ENCODE measurements at regions not wholly inside any gene's neighbourhood (a gene's known extent, or its start where the extent isn't known, plus 50 kb on each side); places are given as distances from the start of the nearest gene placed in this dataset.
"Not testable (repeated sequence)": the region's sequence is repeated elsewhere in the genome, so short reads cannot be mapped to it uniquely, and the experiment has no call there.

DNA sequence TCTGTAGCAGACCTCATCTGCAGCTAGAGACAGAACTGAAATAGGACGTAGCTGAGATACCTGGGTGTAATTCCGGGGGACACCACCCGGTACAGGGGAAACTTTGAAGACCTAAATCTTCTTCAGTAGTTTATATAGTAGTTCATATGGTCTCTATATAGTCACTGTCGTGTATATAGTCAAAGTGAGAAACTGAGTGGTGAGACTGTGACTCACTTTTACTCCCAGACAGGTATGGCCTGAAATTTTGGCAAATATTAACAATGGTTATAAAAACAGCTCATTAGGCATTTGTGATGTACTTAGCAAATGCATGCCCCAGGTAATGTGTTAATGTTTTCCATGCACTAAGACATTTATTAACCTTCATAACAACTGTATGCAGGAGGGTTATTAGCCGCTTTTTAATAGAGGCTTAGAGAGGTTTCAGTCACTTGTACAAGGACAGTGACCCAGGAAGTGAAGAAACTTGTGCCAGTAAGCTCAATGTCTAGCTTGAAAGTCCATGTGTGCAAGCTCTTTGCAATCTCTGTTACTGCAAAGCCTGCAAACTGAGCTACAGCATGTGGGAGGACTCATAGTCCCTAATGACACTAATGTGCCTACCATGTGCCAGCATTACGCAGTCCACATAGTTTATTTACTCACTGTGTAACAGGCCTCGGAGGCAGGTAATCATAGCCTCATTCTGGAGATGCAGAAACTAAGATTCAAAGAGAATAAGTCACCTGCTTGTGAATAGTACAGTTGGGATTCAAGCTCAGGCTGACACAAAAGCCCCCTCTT, 165.4 kb upstream of the CHD6 start:
- no peak for DNase-seq

DNA sequence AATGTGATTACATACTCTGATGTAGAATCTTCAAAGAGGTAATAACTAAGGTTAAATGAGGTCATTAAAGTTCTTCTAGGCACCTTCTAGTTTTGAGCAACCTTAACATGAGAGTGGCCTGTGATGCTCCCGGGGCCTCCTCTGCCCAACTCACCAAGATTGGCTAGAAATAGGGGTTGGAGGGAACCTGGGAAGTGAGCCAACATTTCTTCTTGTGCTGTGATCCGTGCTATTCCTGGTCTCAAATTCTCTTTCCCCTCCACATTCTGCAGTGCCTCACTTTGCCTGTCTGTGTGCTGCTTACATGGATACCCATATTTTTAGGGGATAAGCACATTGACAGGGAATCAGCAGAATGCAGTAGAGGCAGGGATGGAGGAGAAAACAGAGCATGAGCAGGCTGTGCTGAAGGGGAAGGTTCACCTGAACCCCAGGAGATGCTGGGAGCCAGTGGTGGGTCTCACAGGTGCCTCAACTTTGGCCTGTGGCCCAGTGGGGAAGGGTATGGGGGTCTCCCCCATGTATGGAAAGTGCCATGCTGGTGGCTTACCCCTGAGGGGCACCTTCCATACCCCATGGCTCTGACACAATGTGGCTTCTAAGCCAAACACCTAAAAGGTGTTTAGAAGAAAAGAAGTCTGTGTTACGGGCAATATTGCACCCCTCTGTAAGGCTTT, 164.7 kb upstream of the CHD6 start:
- no peak for DNase-seq

DNA sequence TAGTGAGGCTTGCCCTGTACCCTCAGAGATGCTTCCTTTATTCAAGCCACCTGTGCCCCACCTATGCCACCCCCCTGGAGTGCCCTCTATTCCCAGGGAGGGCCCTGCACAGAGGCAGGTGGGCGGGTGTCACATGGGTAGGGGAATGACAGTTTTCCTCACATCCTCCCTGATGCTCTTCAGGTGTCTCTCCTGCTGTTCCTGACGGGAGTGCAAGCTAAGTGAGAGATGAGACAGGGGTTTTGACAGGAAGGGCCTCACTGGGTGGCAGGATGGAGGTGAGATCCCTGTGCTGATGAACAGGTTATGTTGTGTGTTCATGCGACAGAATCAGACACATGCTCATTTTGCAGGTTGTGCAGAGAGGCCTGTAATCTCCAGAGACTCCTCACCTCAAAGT, 164.1 kb upstream of the CHD6 start:
- no peak for DNase-seq

DNA sequence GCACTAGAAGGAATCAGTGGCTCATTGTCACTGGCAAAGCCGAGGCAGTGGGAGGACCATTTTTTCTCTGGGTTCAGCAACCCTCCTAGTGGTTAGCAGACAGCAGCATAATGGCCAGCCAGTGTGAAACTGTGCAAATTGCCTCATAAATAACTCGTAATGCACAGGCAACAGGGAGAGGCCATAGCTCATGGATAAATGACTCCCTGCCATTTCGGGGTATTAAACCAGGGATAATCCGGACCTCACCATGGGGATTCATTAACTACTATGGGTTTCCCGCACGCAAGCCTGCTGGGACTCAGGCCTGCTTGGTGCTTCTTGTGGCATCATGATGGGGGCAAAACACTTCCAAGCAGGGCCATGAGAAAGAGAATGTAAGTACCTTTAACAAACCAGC, 158.2 kb upstream of the CHD6 start:
- no peak for DNase-seq

DNA sequence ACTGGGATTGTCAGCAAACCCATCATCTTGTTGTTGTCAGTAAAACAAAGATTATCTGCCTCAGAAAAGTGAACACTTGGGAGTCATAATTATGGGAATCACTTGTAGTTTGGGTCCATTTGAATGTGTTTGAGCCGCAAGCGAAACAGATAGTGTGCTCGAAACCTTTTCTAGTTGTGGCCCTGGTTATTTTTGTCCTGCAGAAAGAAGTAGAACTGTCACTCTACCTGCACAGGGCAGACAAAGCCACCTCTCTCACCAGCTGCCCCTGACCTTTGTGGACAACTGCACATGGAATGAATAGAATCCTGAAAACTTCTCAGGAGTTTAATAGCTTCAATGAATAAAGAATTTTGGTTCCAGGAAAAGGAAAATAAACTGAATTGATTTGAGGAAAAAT, 156.1 kb upstream of the CHD6 start:
- DNase-seq: no peak

DNA sequence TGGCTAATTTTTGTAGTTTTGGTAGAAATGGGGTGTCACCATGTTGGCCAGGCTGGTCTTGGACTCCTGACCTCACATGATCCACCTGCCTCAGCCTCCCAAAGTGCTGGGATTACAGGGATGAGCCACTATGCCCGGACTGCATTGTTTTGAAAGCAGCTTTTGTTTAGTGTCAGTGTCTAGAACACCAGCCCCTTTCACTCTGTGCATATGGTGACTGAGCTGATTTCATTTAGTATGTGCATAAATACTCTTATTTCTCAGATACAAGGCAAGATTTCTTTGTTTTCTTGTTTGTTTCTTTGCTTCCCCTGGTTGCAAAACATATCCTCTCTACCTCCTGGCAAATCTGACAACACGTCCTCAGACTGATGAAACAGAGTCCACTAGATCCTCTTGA, 152.8 kb upstream of the CHD6 start:
- DNase-seq: no peak

DNA sequence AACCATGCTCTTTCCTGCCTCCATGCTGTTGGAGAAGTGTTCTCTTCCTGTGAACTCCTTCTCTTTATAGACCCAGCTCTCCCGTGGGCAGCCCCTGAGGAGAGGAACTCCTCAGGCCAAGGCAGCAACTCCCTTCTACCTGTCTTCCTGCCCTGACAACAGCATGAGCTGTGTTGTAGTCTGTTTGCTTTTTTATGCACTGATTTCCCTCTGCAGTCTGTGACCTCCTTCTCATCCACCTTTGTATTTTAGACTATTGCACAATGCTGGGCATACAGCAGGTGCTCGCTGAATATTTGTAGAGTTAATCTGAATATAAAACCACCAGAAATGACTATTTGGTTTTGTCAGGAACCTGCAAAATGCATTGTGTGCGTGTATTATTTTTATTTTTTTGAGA, 152.2 kb upstream of the CHD6 start:
- DNase-seq: no peak

DNA sequence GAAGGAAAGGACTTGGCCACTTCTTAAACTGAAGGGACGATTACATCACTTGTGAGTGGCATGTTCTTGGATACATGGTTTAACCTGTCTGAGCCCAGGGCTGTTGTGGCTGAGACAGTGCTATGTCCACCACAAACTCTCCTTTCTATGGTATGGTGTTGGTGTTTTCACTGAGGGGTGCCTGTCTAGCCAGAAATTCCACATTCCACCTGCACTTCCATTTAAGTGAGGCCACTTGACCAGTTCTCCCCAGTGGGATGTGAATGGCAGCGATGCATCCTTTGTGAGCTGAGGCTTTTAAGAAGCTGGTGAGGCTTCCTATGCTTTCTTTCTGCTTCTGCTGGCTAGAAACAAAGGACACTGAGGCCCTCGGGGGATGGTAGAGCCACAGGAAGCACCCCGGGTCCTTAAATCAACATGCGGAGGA, 151.4 kb upstream of the CHD6 start:
- DNase-seq: no peak

DNA sequence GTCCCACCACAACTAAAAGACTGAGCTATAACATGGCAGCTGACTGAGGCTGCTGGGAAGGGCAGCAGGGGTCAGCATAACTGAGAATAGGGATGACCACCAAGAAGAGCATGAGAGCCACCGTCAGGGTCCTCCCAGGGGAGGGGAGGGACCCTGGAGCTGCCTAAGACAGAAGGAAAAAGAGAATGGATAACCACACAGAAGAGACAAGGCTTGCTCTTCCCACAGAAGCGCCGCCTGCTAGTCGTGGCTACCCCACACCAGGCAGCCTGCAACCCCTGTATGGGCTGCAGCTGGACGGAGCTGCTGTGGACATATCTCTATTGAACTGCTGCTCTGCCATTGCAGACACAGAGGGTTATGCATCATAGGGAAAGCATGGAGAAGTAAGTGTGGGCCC, 132.0 kb upstream of the CHD6 start:
- no peak for DNase-seq

DNA sequence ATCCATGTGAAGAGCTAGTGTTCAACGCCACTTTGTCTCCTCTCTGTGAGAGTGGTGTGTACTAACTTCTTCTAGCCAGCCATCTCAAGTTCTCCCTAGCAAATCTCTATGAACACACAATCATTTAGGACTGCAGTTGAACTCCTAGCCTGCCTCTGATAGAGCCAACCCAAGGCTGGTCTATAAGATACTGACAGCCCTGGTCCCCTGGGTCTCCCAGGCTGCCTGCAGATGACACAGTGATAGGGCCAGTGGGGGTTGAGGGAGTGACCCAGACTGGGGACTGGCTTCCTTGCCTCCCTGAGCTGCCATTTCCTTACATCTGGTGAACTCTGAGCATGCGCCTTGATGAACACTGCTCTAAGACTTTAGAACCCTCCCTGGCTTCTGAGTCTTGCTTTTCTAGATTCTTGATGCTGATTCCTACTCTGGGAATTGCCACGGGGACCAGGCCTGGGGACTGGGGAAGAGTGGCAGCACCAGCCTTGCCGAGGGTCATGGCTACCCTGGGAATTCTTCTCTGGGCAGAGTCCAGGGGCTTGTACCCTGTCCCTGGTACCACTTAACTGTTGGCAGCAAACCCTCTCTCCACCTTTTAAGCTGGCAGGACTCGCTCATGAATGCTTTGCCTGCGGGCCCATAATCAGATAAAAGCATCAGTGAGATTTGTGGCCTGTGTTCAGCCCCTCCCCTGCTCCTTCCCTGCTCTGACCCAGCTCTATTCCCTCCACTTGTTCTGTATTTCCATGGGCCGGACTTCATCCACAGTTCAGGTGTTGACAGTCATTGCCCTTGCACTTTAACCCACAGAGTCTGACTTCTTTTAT, 130.8 kb upstream of the CHD6 start:
- DNase-seq: no peak

DNA sequence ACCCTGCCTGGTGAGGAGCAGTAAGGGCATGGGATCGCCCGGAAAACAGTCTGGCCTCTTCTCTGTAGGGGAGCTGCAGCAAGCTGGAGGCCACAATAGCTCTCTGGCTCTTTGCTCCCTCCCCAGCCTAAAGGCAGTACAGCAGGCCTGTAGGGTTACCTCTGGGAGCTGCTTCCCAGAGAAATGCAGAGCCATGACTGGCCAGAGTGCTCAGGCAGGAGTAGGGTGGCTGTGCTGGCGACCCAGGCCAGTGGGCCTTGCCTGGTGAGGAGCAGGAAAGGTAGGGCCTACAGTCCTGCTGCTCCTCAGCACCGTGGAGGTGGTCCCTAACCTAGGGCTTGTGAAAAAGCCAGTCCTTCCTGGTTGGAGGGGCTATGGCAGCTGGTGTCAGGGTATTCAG, 129.9 kb upstream of the CHD6 start:
- no peak for DNase-seq

DNA sequence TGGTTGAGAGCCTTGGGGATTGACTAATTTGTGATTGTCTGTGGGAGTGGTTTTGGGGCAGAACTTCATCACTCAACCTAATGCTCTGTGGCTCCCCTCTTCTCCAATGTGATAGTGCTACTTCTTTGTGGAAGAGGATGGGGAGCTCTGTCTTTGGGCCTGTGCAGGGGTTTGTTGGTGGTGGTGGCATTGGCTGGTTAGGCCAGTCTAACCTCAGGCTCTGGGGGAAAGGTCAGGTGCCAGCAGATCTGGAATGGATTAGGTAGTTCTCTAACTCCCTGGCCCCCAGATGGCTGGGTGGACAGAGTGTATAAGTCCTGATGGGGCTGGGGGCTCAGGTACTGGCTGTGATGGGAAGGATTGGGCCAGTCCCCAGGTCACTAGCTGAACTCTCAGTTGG, 129.0 kb upstream of the CHD6 start:
- DNase-seq: no peak

DNA sequence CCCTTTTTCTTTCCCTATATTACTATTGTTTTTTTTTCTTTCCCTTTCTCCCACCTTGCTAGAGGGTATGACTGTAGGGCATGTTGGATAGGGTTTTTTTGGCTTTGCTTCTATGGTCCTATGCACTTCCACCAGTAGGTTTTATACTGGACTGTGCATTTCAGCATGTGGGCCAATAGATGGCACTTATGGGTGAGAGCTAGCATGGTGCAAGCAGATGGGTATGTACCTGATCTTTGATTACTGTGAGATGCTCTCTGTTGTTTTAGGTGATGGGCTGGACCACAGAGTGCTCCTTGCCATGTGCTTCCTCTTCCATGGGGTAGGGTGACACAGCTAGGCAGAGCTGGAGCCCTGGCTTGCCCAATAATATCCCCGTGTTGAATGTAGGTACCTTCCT, 128.5 kb upstream of the CHD6 start:
- no peak for DNase-seq

DNA sequence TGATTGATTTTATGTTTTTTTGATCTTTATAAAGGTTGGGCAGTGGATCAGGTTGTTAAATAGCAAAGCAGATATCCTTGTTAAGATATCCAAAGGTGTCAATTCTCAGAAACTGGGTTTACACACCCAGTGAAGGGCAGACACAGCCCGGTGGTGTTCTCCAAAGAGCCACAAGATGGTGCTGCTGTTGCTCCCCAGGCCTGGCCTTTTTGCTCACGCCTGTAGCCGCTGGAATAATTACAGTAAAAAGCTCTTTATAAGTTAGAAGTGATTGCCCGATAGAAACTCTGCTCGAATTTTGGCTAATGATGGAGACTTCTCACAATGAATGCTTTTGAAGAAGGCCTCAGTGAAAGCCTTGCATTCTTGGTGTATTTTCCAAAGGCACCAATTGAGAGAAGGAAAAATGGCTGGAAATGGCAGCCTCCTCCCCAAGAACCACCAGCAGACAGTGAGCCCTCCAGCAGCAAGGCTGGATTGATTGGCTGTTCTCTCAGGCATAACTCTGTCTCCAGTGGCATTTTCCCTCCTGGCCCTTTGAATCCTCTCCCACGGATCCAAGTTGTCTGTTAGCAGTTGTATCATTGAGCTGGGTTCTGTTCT, 120.5 kb upstream of the CHD6 start:
- peak in 3 of 5 donors; percentile 3 to 22 (median 4) for DNase-seq

DNA sequence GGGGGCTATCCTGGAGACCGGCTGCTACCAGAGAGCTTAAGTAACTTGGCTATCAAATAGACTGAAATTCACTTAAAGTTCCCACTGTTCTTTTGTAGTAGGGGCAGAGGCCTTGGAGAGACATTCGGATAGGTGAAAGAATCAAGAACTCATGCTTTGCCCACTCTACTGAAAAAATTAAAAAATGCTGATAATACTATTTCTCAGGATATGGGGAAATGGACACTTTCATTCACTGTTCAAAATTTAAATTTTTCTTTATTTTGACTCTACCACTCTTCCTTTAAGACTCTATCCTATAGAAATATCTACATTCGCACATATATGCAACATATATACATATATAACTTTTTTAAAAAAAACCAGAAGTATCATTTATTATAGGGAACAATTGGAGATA, 117.8 kb upstream of the CHD6 start:
- no peak for DNase-seq

DNA sequence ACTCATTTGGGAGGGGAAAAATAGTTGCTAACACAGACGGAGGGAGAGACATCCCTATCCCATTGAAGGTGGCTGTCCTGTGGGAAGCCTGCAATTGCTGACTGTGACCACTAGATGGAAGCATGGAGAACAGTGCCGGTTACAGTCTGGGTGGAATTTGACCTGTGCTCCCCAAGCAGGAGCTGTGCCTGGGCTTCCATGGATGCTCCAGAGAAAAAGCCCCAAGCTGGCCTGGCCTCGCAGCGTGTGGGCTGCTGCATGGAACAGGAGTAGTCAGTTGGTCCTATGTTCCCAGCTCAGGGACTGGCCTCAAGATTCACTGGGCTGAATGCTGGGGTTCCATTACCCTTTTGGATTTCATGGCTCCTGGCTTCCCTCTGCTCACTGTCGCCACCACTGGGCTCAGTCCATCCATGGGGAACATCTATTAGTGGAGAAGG, 116.3 kb upstream of the CHD6 start:
- peak in 3 of 5 donors; percentile 2 to 9 (median 8) for DNase-seq

DNA sequence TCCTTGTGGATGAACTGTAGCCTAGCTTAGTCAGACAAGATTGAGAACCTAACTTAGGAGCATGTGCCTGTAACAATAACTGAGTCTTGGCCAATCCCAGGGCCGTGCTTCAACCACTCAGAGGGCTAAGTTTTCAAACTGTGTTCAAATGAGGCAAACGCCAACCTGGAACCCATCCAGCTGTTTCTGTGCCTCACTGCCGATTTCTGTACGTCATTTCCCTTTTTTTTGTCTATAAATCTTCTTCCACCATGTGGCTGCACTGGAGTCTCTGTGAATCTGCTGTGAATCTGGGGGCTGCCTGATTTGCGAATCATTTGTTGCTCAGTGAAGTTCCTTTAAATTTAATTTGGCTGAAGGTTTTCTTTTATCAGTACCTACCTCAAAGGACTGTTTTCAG, 115.0 kb upstream of the CHD6 start:
- no peak for DNase-seq

DNA sequence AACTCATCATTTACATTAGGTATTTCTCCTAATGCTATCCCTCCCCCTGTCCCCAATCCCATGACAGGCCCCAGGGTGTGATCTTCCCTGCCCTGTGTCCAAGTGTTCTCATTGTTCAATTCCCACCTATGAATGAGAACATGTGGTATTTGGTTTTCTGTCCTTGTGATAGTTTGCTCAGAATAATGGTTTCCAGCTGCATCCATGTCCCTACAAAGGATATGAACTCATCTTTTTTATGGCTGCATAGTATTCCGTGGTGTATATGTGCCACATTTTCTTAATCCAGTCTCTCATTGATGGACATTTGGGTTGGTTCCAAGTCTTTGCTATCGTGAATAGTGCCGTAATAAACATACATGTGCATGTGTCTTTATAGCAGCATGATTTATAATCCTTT, 113.0 kb upstream of the CHD6 start:
- DNase-seq: not testable (repeated sequence)

DNA sequence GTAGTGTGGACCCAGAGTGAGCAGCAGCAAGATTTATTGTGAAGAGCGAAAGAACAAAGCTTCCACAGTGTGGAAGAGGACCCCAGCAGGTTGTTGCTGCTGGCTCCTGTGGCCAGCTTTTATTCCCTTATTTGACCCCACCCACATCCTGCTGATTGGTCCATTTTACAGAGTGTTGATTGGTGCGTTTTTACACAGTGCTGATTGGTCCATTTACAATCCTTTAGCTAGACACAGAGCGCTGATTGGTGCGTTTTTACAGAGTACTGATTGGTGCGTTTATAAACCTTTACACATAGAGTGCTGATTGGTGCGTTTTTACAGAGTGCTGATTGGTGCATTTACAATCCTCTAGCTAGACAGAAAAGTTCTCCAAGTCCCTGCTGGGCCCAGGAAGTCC, 109.5 kb upstream of the CHD6 start:
- DNase-seq: not testable (repeated sequence)

DNA sequence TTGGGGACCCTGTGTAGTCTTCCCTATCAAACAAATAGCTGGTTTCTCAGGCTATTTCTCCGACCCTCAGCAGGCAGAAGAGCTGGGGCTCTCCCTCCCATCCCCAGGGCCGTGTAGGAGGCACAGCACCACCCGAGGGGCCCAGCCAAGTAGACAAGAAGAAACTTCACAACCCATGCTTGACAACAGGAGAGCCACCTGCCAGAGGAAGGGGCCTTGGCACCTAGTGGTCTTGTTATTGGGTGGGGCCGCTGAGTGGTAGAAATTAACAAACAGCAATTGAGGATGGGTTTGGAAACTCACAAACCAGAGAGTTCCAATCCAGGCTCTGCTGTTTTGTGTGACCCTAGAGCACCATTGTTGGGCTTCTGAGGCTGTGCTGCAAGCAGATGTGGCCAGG, 108.5 kb upstream of the CHD6 start:
- DNase-seq: no peak

DNA sequence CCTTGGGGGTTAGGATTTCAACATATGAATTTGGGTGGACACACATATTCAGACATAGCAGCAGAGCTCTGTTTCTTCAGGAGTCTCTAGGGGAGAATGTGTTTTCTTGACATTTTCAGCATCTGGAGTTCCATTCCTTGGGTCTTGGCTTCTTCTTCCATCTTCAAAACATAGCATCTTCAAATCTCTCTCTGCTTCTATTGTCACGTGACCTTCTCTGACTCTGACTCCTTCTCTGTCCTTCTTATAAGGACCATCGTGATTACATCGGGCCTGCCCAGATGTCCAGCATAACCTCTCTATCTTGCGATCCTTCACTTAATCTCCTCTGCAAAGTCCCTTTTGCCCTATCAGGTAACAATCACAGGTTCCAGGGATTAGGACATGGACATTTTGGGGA, 101.0 kb upstream of the CHD6 start:
- DNase-seq: no peak

DNA sequence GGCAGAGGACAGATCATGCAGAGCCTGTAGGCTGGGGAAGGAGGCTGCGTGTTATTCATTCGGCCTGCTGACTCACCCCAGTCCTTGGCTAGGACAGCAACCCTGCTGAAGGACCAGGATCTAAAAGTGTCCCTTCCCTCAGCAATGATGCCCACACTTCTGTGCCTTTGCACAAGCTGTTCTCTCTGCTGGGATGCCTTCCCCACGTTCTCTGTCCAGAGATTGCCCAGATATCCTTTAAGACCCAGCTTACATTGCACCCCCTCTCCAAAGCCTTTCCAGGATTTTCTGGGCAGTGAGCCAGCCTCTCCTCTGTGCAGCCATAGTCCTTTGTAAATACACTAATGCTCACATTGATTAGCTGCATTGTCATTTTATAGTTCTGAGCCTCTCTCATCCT, 99.3 kb upstream of the CHD6 start:
- no peak for DNase-seq

DNA sequence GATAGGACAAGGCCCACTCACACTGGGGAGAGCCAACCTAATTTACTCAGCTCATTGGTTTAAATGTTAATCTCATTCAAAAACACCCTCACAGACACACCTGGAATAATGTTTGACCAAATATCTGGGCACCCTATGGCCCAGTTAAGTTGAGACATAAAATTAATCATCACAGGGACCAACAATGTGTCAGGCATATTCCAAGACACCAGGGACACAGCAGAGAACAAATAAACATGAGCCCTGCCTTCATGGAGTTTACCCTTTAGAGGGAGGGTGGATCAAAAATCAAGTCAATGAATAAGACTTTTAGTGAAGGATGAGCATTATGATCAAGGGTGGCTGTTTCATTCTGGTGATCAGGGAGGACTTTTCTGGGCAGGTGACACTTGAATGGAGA, 98.7 kb upstream of the CHD6 start:
- no peak for DNase-seq
